ENCODE measurements at regions not wholly inside any gene's neighbourhood (a gene's known extent, or its start where the extent isn't known, plus 50 kb on each side); places are given as distances from the start of the nearest gene placed in this dataset.

GRCh38 chr20:56808117-56808725 is 179.1 kb downstream of the TFAP2C start:
- Histone ChIP-seq H3K36me3 (no peaks in the 10 kb centered on the region), H3K4me1 (no peaks in the 10 kb centered on the region), H3K27ac (replicated peaks) (no peak overlapping the region), H3K9me3 (replicated peaks) (peaks cover 10% of the 10 kb centered on the region), H3K27me3 (ENCODE audit: low read depth) (peaks cover 78% of the 10 kb centered on the region), H3K4me3 (no peak overlapping the region)
- no peak for TF ChIP-seq CTCF (IDR thresholded peaks at IDR 0.05; ENCODE audit: borderline replicate concordance)
- intact Hi-C loops (cut with micrococcal nuclease), result no loop called here
- no peak for DNase-seq

- intact Hi-C loops (cut with micrococcal nuclease), result no loop called here
- TF ChIP-seq CTCF (IDR thresholded peaks at IDR 0.05; ENCODE audit: borderline replicate concordance), result no peak
- no peak for DNase-seq
- no peak overlapping the region for H3K4me3 ChIP-seq
- H3K4me1 ChIP-seq, result no peaks in the 10 kb centered on the region
- H3K9me3 ChIP-seq (replicated peaks), result peaks cover 10% of the 10 kb centered on the region
- H3K27me3 ChIP-seq (ENCODE audit: low read depth), result peaks cover 74% of the 10 kb centered on the region
- H3K36me3 ChIP-seq, result no peaks in the 10 kb centered on the region
- no peak overlapping the region for H3K27ac ChIP-seq (replicated peaks)
Observed at GRCh38 chr20:56808732-56809131, 179.6 kb downstream of the TFAP2C start.

- TF ChIP-seq CTCF (IDR thresholded peaks at IDR 0.05; ENCODE audit: borderline replicate concordance), result no peak
- no peaks in the 10 kb centered on the region for H3K4me1 ChIP-seq
- intact Hi-C loops (cut with micrococcal nuclease), result no loop called here
- no peaks in the 10 kb centered on the region for H3K36me3 ChIP-seq
- no peak for DNase-seq
- no peak overlapping the region for H3K4me3 ChIP-seq
- no peak overlapping the region for H3K27ac ChIP-seq (replicated peaks)
- H3K27me3 ChIP-seq (ENCODE audit: low read depth), result peaks cover 75% of the 10 kb centered on the region
- H3K9me3 ChIP-seq (replicated peaks), result peaks cover 10% of the 10 kb centered on the region
Observed at GRCh38 chr20:56809668-56810067, 180.6 kb downstream of the TFAP2C start.

- intact Hi-C loops (cut with micrococcal nuclease), result no loop called here
- no peak for DNase-seq
- no peak for TF ChIP-seq CTCF (IDR thresholded peaks at IDR 0.05; ENCODE audit: borderline replicate concordance)
- H3K36me3 ChIP-seq, result no peaks in the 10 kb centered on the region
- no peak overlapping the region for H3K27ac ChIP-seq (replicated peaks)
- peaks cover 10% of the 10 kb centered on the region for H3K9me3 ChIP-seq (replicated peaks)
- peaks cover 75% of the 10 kb centered on the region for H3K27me3 ChIP-seq (ENCODE audit: low read depth)
- H3K4me3 ChIP-seq, result no peak overlapping the region
- no peaks in the 10 kb centered on the region for H3K4me1 ChIP-seq
Observed at GRCh38 chr20:56810141-56810540, 181.0 kb downstream of the TFAP2C start.

GRCh38 chr20:56815796-56816195 is 186.7 kb downstream of the TFAP2C start:
- peaks cover 71% of the 10 kb centered on the region for H3K27me3 ChIP-seq (ENCODE audit: low read depth)
- H3K36me3 ChIP-seq, result no peaks in the 10 kb centered on the region
- no peak for TF ChIP-seq CTCF (IDR thresholded peaks at IDR 0.05; ENCODE audit: borderline replicate concordance)
- H3K4me3 ChIP-seq, result no peak overlapping the region
- H3K27ac ChIP-seq (replicated peaks), result no peak overlapping the region
- intact Hi-C loops (cut with micrococcal nuclease), result no loop called here
- H3K9me3 ChIP-seq (replicated peaks), result peaks cover 18% of the 10 kb centered on the region
- DNase-seq, result no peak
- H3K4me1 ChIP-seq, result no peaks in the 10 kb centered on the region
